ENCODE measurements at regions not wholly inside any gene's neighbourhood (a gene's known extent, or its start where the extent isn't known, plus 50 kb on each side); places are given as distances from the start of the nearest gene placed in this dataset.

DNA sequence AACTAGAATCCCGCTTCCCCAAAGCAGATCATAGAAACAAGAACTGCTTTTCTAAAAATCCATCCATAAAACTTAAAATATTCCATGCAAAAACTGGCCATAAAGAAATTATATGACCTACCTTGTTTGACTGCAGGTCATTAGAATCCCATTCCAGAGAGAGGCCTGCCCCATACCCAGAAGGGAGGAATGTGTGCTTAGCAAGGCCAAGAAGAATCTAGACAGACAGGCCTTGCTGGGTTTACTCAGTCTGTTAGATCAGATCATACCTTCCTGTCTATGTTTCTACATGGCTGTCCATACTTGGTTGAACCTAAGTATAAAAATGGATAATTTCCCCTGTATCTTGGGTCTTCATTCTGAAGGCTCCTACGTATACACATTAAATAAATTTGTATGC lies 358.8 kb upstream of the TRPC7 start:
- H3K36me3 ChIP-seq (ENCODE audit: insufficient read depth, low read length), result no peaks in the 10 kb centered on the region
- H3F3A ChIP-seq (ENCODE audit: insufficient read depth, low read length, poor library complexity, severe bottlenecking), result no peaks in the 10 kb centered on the region

DNA sequence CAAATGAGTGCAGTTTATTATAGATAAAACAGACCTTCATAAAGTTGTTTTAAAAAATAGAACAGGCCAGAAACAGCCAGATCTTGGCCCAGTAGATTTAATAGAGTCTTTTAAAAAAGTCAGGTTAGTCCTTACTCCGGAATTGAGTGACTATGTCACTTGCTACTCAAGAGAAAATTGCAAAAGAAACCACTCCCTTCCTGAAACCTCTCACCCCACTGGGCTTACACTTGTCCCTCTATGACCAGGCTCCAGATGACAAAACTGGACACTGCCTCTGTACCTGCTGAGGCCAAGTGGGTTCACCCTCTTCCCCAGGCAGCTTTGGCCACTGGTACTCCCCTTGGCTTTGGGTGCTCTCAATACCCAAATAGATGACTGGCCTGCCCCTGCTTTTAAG lies 357.2 kb upstream of the TRPC7 start:
- no peaks in the 10 kb centered on the region for H3K9me3 ChIP-seq (ENCODE audit: low read length)

More for the DNA sequence above, 358.8 kb upstream of the TRPC7 start:
- Histone ChIP-seq H3K27me3 (ENCODE audit: insufficient read depth, low read depth, low read length) (no peaks in the 10 kb centered on the region), H3K9me3 (ENCODE audit: low read length) (no peaks in the 10 kb centered on the region), H3K9me2 (ENCODE audit: insufficient read depth, low read length) (no peaks in the 10 kb centered on the region), H3K4me2 (ENCODE audit: low read length) (no peak overlapping the region), H3K4me3 (ENCODE audit: low read length) (no peak overlapping the region), H3K79me2 (replicated peaks; ENCODE audit: insufficient read depth, low read length) (no peaks in the 10 kb centered on the region), H3K27ac (ENCODE audit: low read length) (no peak overlapping the region), H4K20me1 (ENCODE audit: insufficient read depth) (no peaks in the 10 kb centered on the region), H2AFZ (ENCODE audit: low read depth, low read length) (no peak overlapping the region), H3K9ac (ENCODE audit: low read length) (no peak overlapping the region)
- TF ChIP-seq EP300 (conservative IDR thresholded peaks at IDR 0.05; ENCODE audit: poor library complexity, severe bottlenecking), result no peak
- TF ChIP-seq, protein P1, sequence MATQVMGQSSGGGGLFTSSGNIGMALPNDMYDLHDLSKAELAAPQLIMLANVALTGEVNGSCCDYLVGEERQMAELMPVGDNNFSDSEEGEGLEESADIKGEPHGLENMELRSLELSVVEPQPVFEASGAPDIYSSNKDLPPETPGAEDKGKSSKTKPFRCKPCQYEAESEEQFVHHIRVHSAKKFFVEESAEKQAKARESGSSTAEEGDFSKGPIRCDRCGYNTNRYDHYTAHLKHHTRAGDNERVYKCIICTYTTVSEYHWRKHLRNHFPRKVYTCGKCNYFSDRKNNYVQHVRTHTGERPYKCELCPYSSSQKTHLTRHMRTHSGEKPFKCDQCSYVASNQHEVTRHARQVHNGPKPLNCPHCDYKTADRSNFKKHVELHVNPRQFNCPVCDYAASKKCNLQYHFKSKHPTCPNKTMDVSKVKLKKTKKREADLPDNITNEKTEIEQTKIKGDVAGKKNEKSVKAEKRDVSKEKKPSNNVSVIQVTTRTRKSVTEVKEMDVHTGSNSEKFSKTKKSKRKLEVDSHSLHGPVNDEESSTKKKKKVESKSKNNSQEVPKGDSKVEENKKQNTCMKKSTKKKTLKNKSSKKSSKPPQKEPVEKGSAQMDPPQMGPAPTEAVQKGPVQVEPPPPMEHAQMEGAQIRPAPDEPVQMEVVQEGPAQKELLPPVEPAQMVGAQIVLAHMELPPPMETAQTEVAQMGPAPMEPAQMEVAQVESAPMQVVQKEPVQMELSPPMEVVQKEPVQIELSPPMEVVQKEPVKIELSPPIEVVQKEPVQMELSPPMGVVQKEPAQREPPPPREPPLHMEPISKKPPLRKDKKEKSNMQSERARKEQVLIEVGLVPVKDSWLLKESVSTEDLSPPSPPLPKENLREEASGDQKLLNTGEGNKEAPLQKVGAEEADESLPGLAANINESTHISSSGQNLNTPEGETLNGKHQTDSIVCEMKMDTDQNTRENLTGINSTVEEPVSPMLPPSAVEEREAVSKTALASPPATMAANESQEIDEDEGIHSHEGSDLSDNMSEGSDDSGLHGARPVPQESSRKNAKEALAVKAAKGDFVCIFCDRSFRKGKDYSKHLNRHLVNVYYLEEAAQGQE (IDR thresholded peaks at IDR 0.05; ENCODE audit: borderline replicate concordance), result no peak
- no peak for TF ChIP-seq RAD21 (conservative IDR thresholded peaks at IDR 0.05)
- no peak for TF ChIP-seq CTCF (IDR thresholded peaks at IDR 0.05; ENCODE audit: poor library complexity, severe bottlenecking)
- TF ChIP-seq TAF1 (IDR thresholded peaks at IDR 0.05; ENCODE audit: low read depth), result no peak
- no peak for TF ChIP-seq SMC3 (conservative IDR thresholded peaks at IDR 0.05; ENCODE audit: poor library complexity)
- TF ChIP-seq MXI1 (conservative IDR thresholded peaks at IDR 0.05; ENCODE audit: poor library complexity, severe bottlenecking), result no peak
- no peak for TF ChIP-seq EZH2 (IDR thresholded peaks at IDR 0.05; ENCODE audit: borderline replicate concordance, insufficient read depth, low read length, poor library complexity, severe bottlenecking)
- TF ChIP-seq POLR2AphosphoS5 (IDR thresholded peaks at IDR 0.05), result no peak

More for the DNA sequence above, 357.2 kb upstream of the TRPC7 start:
- Histone ChIP-seq H3K9me2 (ENCODE audit: insufficient read depth, low read length) (no peaks in the 10 kb centered on the region), H3K9ac (ENCODE audit: low read length) (no peak overlapping the region), H3K27me3 (ENCODE audit: insufficient read depth, low read depth, low read length) (no peaks in the 10 kb centered on the region), H3F3A (ENCODE audit: insufficient read depth, low read length, poor library complexity, severe bottlenecking) (no peaks in the 10 kb centered on the region), H3K4me2 (ENCODE audit: low read length) (no peak overlapping the region), H3K27ac (ENCODE audit: low read length) (no peak overlapping the region), H3K36me3 (ENCODE audit: insufficient read depth, low read length) (no peaks in the 10 kb centered on the region), H3K79me2 (replicated peaks; ENCODE audit: insufficient read depth, low read length) (no peaks in the 10 kb centered on the region), H3K4me3 (ENCODE audit: low read length) (no peak overlapping the region), H4K20me1 (ENCODE audit: insufficient read depth) (no peaks in the 10 kb centered on the region), H2AFZ (ENCODE audit: low read depth, low read length) (no peak overlapping the region)
- TF ChIP-seq CTCF (IDR thresholded peaks at IDR 0.05; ENCODE audit: poor library complexity, severe bottlenecking) (no peak), RAD21 (conservative IDR thresholded peaks at IDR 0.05) (no peak), EP300 (conservative IDR thresholded peaks at IDR 0.05; ENCODE audit: poor library complexity, severe bottlenecking) (no peak)
- TF ChIP-seq, protein P1 (IDR thresholded peaks at IDR 0.05; ENCODE audit: borderline replicate concordance), result no peak

All from neural cell (in vitro differentiated cells).